Breast epithelium (tissue), 4 donors: ENCODE measurements at regions not wholly inside any gene's neighbourhood (a gene's known extent, or its start where the extent isn't known, plus 50 kb on each side); places are given as distances from the start of the nearest gene placed in this dataset.
"Not testable (repeated sequence)": the region's sequence is repeated elsewhere in the genome, so short reads cannot be mapped to it uniquely, and the experiment has no call there.

Source experiments
- DNase-seq, 2 donors: peaks; one replicate each; pipeline ENCODE4 v3.0.0-alpha.2; 2019; ENCODE audit warnings: low spot score in 2 of 2
- H3K27ac ChIP-seq, 2 donors: fragments of 200-600 bp; sonication (generic) in 1 of 2; one replicate each; pipeline ENCODE4 v1.5.1; 2016 to 2019; ENCODE audit warnings: mild to moderate bottlenecking in 1 of 2
- H3K27me3 ChIP-seq, 2 donors: fragments of 200-600 bp; sonication (generic) in 1 of 2; one replicate each; pipeline versions ENCODE4 v1.5.1 to v1.6.0; 2017 to 2019; ENCODE audit warnings: control low read depth in 1 of 2, mild to moderate bottlenecking in 1 of 2
- H3K36me3 ChIP-seq: fragments of 200-600 bp; one replicate; pipeline ENCODE4 v1.5.1; 2019
- H3K4me1 ChIP-seq, 2 donors: fragments of 200-600 bp; sonication (generic); one replicate each; pipeline ENCODE4 v1.5.1; 2016 to 2019; ENCODE audit warnings: control low read depth in 1 of 2
- H3K4me3 ChIP-seq, 3 donors: fragments of 200-600 bp; sonication (generic); 1 replicate in 2 of 3; 2 replicates in 1 of 3; pipeline ENCODE4 v1.5.1; 2016 to 2019; ENCODE audit warnings: mild to moderate bottlenecking in 3 of 3, moderate library complexity in 2 of 3
- H3K9me3 ChIP-seq, 2 donors: fragments of 200-600 bp; sonication (generic) in 1 of 2; one replicate each; pipeline ENCODE4 v1.5.1; 2016 to 2019; ENCODE audit warnings: control low read depth in 1 of 2
- POLR2A ChIP-seq: fragments of 450-650 bp; IDR thresholded peaks from one replicate; pipeline ENCODE4 v1.6.1; 2016; ENCODE audit warnings: antibody characterized with exemption, mild to moderate bottlenecking, moderate library complexity
- POLR2AphosphoS5 ChIP-seq, 3 donors: sonication (generic); formaldehyde crosslinking; IDR thresholded peaks; one replicate each; pipeline ENCODE4 v1.6.1; 2017; ENCODE audit warnings: antibody characterized with exemption in 3 of 3
- intact Hi-C: fragments of 100-400 bp; cut with DNase I; formaldehyde crosslinking; loops from one replicate; pipeline ENCODE4 v1.15.1; 2023; ENCODE audit warnings: low total_unique reads
- TF ChIP-seq, protein P1 (sequence below), 3 donors: fragments of 450-650 bp; IDR thresholded peaks; one replicate each; pipeline ENCODE4 v1.5.1; 2016 to 2017; ENCODE audit warnings: antibody characterized with exemption in 3 of 3, mild to moderate bottlenecking in 3 of 3, moderate library complexity in 3 of 3

DNA sequence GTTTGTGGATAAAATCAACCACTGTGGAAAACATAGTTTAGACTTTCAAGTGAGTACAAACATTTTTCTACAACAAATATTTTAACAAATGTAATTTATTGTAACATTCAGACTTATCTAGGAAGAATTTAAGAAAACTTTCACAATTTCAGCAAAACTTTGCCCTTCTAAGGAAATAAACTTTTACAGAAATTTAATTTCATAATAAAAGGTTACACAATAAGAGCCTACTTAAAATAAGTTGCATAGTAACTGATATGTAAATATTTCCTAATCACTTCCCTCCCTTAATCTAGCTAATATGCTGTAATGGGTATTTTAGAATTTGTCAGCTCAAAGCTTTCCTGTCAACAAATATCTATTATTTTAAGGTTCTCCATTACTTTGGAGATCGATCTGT, 1899.9 kb downstream of the MAT2B start:
- TF ChIP-seq POLR2AphosphoS5 (IDR thresholded peaks at IDR 0.05) (no peak), POLR2A (no peak)
- TF ChIP-seq, protein P1, sequence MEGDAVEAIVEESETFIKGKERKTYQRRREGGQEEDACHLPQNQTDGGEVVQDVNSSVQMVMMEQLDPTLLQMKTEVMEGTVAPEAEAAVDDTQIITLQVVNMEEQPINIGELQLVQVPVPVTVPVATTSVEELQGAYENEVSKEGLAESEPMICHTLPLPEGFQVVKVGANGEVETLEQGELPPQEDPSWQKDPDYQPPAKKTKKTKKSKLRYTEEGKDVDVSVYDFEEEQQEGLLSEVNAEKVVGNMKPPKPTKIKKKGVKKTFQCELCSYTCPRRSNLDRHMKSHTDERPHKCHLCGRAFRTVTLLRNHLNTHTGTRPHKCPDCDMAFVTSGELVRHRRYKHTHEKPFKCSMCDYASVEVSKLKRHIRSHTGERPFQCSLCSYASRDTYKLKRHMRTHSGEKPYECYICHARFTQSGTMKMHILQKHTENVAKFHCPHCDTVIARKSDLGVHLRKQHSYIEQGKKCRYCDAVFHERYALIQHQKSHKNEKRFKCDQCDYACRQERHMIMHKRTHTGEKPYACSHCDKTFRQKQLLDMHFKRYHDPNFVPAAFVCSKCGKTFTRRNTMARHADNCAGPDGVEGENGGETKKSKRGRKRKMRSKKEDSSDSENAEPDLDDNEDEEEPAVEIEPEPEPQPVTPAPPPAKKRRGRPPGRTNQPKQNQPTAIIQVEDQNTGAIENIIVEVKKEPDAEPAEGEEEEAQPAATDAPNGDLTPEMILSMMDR (IDR thresholded peaks at IDR 0.05) = no peak
- Histone ChIP-seq H3K27me3 (no peaks in the 10 kb centered on the region), H3K4me1 (no peaks in the 10 kb centered on the region), H3K36me3 (no peaks in the 10 kb centered on the region), H3K4me3 (no peak overlapping the region), H3K27ac (no peak overlapping the region), H3K9me3 (peaks cover 0 to 23% of the 10 kb centered on the region in 2 donors)
- intact Hi-C loops = no loop called here
- no peak for DNase-seq

GRCh38 chr5:165407352-165407751, 1901.9 kb downstream of the MAT2B start:
- intact Hi-C loops = no loop called here
- Histone ChIP-seq H3K4me3 (no peak overlapping the region), H3K27me3 (no peaks in the 10 kb centered on the region), H3K36me3 (no peaks in the 10 kb centered on the region), H3K4me1 (no peaks in the 10 kb centered on the region), H3K9me3 (peaks cover 0 to 23% of the 10 kb centered on the region in 2 donors), H3K27ac (no peak overlapping the region)
- DNase-seq = no peak
- no peak for TF ChIP-seq POLR2A

DNA sequence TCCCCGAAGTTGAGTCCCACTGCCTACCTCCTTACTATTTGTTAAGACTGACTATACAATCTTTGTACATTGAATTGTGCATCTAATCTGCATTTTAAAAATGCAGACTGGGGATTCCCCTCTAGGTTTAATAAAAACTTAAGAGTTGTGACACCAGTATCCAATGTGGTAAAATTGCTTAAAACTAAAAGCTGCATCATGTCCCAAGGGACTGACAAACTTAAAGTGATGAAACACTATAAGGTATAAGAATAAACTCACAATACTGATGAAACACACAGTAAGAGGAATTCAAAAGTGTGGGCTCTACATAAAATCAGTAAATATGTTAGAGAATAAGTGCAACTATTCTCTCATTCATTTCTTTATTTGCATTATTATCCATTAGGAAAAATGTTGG, 1905.1 kb downstream of the MAT2B start:
- DNase-seq = no peak
- intact Hi-C loops = no loop called here
- H3K9me3 ChIP-seq = peaks cover 0 to 23% of the 10 kb centered on the region in 2 donors
- H3K36me3 ChIP-seq = no peaks in the 10 kb centered on the region
- no peak overlapping the region for H3K4me3 ChIP-seq
- no peaks in the 10 kb centered on the region for H3K4me1 ChIP-seq
- TF ChIP-seq POLR2AphosphoS5 (IDR thresholded peaks at IDR 0.05) (no peak), POLR2A (no peak)
- TF ChIP-seq, protein P1 (IDR thresholded peaks at IDR 0.05) = no peak
- H3K27me3 ChIP-seq = no peaks in the 10 kb centered on the region
- H3K27ac ChIP-seq = no peak overlapping the region

- DNase-seq, intact Hi-C loops, H3K27ac ChIP-seq, H3K4me1 ChIP-seq, H3K4me3 ChIP-seq, H3K36me3 ChIP-seq, H3K27me3 ChIP-seq: not testable (repeated sequence)
- peaks cover 0 to 19% of the 10 kb centered on the region in 2 donors for H3K9me3 ChIP-seq
Measured at GRCh38 chr5:165411532-165411931, 1906.1 kb downstream of the MAT2B start.

GRCh38 chr5:165420493-165420892, 1915.1 kb downstream of the MAT2B start:
- H3K4me1 ChIP-seq = no peaks in the 10 kb centered on the region
- H3K4me3 ChIP-seq = no peak overlapping the region
- TF ChIP-seq, protein P1 (IDR thresholded peaks at IDR 0.05) = no peak
- no peak for TF ChIP-seq POLR2AphosphoS5 (IDR thresholded peaks at IDR 0.05)
- no peak for TF ChIP-seq POLR2A
- no peak for DNase-seq
- no peaks in the 10 kb centered on the region for H3K27me3 ChIP-seq
- no peaks in the 10 kb centered on the region for H3K9me3 ChIP-seq
- no peaks in the 10 kb centered on the region for H3K36me3 ChIP-seq
- intact Hi-C loops = no loop called here
- H3K27ac ChIP-seq = no peak overlapping the region

GRCh38 chr5:165423697-165424299, 1918.4 kb downstream of the MAT2B start:
- H3K27me3 ChIP-seq = no peaks in the 10 kb centered on the region
- H3K4me1 ChIP-seq = no peaks in the 10 kb centered on the region
- H3K36me3 ChIP-seq = no peaks in the 10 kb centered on the region
- no peak overlapping the region for H3K27ac ChIP-seq
- TF ChIP-seq, protein P1 (IDR thresholded peaks at IDR 0.05) = no peak
- no peak for TF ChIP-seq POLR2A
- TF ChIP-seq POLR2AphosphoS5 (IDR thresholded peaks at IDR 0.05) = no peak
- intact Hi-C loops = no loop called here
- H3K9me3 ChIP-seq = no peaks in the 10 kb centered on the region
- DNase-seq = no peak
- H3K4me3 ChIP-seq = no peak overlapping the region
